KMS-11 (cell line): ENCODE measurements at regions not wholly inside any gene's neighbourhood (a gene's known extent, or its start where the extent isn't known, plus 50 kb on each side); places are given as distances from the start of the nearest gene placed in this dataset.

Source experiments
- H2AFZ ChIP-seq: fragments of 200-600 bp; sonication (generic); 2 replicates; pipeline ENCODE4 v1.6.1; 2016; ENCODE audit warnings: antibody characterized with exemption, mixed run types, low read depth
- H3K27ac ChIP-seq: fragments of 200-600 bp; sonication (generic); 2 replicates; pipeline ENCODE4 v1.6.1; 2016; ENCODE audit warnings: mild to moderate bottlenecking, mixed run types
- H3K27me3 ChIP-seq: fragments of 200-600 bp; sonication (generic); 2 replicates; pipeline ENCODE4 v1.6.1; 2017; ENCODE audit warnings: mild to moderate bottlenecking, low read depth, mixed run types, moderate library complexity; ENCODE audit not compliant: insufficient read depth
- H3K36me3 ChIP-seq: fragments of 200-600 bp; sonication (generic); 2 replicates; pipeline ENCODE4 v1.6.1; 2017; ENCODE audit warnings: mild to moderate bottlenecking, mixed run types; ENCODE audit not compliant: insufficient read depth
- H3K4me1 ChIP-seq: fragments of 200-600 bp; sonication (generic); 2 replicates; pipeline ENCODE4 v1.6.1; 2016; ENCODE audit warnings: mild to moderate bottlenecking, low read depth, mixed run types; ENCODE audit not compliant: poor library complexity, severe bottlenecking
- H3K4me2 ChIP-seq: fragments of 200-600 bp; sonication (generic); 2 replicates; pipeline ENCODE4 v1.7.0; 2016; ENCODE audit warnings: mild to moderate bottlenecking, mixed run types
- H3K4me3 ChIP-seq: fragments of 200-600 bp; sonication (generic); IDR thresholded peaks from 2 replicates; pipeline ENCODE4 v1.6.1; 2017; ENCODE audit warnings: low read depth, low read length, mixed read lengths; ENCODE audit not compliant: insufficient read depth
- H3K79me2 ChIP-seq: fragments of 200-600 bp; sonication (generic); 2 replicates; pipeline ENCODE4 v1.6.1; 2016; ENCODE audit warnings: low read depth, mixed run types; ENCODE audit not compliant: insufficient read depth
- H3K9ac ChIP-seq: fragments of 200-600 bp; sonication (generic); 2 replicates; pipeline ENCODE4 v1.6.1; 2016; ENCODE audit warnings: mild to moderate bottlenecking, mixed run types
- H4K20me1 ChIP-seq: fragments of 200-600 bp; sonication (generic); 2 replicates; pipeline ENCODE4 v1.6.1; 2016; ENCODE audit warnings: mild to moderate bottlenecking, mixed run types; ENCODE audit not compliant: insufficient read depth
- TF ChIP-seq, protein P1 (sequence below): fragments of 200-600 bp; sonication (generic); conservative IDR thresholded peaks from 2 replicates; pipeline ENCODE4 v1.6.1; 2017; ENCODE audit warnings: low read depth, mild to moderate bottlenecking, antibody characterized with exemption, low read length, moderate library complexity, mixed read lengths

- Histone ChIP-seq H3K4me3 (no peak overlapping the region), H3K79me2 (no peaks in the 10 kb centered on the region), H3K27ac (peak overlapping the region; percentile 41), H3K27me3 (no peaks in the 10 kb centered on the region), H3K36me3 (no peaks in the 10 kb centered on the region), H3K9ac (no peak overlapping the region), H3K4me2 (peak overlapping the region; percentile 74), H2AFZ (peak overlapping the region; percentile 18; the same call in 1 of the 2 replicates), H3K4me1 (peaks cover 46% of the 10 kb centered on the region), H4K20me1 (no peaks in the 10 kb centered on the region)
- TF ChIP-seq, protein P1, sequence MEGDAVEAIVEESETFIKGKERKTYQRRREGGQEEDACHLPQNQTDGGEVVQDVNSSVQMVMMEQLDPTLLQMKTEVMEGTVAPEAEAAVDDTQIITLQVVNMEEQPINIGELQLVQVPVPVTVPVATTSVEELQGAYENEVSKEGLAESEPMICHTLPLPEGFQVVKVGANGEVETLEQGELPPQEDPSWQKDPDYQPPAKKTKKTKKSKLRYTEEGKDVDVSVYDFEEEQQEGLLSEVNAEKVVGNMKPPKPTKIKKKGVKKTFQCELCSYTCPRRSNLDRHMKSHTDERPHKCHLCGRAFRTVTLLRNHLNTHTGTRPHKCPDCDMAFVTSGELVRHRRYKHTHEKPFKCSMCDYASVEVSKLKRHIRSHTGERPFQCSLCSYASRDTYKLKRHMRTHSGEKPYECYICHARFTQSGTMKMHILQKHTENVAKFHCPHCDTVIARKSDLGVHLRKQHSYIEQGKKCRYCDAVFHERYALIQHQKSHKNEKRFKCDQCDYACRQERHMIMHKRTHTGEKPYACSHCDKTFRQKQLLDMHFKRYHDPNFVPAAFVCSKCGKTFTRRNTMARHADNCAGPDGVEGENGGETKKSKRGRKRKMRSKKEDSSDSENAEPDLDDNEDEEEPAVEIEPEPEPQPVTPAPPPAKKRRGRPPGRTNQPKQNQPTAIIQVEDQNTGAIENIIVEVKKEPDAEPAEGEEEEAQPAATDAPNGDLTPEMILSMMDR, result no peak
Observed at GRCh38 chr18:60555625-60556024, 183.1 kb upstream of the MC4R start.

DNA sequence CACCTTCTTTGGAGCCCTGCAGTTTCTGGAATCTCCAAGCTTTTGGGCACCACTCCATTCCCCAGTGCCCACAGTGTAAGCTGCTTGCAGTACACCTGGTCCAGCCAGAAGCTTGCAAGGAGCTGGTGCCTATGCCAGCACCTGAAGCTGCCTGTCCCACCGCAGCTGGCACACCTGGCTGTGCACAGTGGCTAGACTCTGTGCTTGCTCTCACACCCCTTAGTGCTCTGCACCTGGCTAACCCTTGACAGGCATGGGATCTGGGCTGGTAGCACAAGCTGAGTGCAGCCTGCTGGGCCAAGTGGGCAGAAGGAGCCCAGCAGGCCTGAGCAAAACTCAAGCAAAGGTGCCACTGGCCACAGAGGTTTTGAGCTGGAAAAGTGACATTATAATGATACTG, 183.8 kb upstream of the MC4R start:
- TF ChIP-seq, protein P1, result no peak
- Histone ChIP-seq H3K4me1 (peaks cover 39% of the 10 kb centered on the region), H3K9ac (no peak overlapping the region)

GRCh38 chr18:60560071-60560470, 187.5 kb upstream of the MC4R start:
- H3K27ac ChIP-seq, result no peak overlapping the region
- H4K20me1 ChIP-seq, result no peaks in the 10 kb centered on the region
- no peaks in the 10 kb centered on the region for H3K36me3 ChIP-seq
- no peak overlapping the region for H3K4me2 ChIP-seq
- H3K9ac ChIP-seq, result no peak overlapping the region
- no peaks in the 10 kb centered on the region for H3K79me2 ChIP-seq
- no peak overlapping the region for H2AFZ ChIP-seq
- TF ChIP-seq, protein P1, result no peak
- no peaks in the 10 kb centered on the region for H3K27me3 ChIP-seq
- H3K4me3 ChIP-seq, result no peak overlapping the region
- H3K4me1 ChIP-seq, result peaks cover 25% of the 10 kb centered on the region

More for the DNA sequence above, 183.8 kb upstream of the MC4R start:
- Histone ChIP-seq H4K20me1 (no peaks in the 10 kb centered on the region), H3K4me3 (no peak overlapping the region), H3K36me3 (no peaks in the 10 kb centered on the region), H3K4me2 (0 out of 2 replicates have a peak overlapping the region, but pooled peaks have one; percentile 74), H2AFZ (no peak overlapping the region), H3K79me2 (no peaks in the 10 kb centered on the region), H3K27ac (no peak overlapping the region), H3K27me3 (no peaks in the 10 kb centered on the region)

GRCh38 chr18:60563082-60563481, 190.5 kb upstream of the MC4R start:
- H3K27ac ChIP-seq, result no peak overlapping the region
- H3K36me3 ChIP-seq, result no peaks in the 10 kb centered on the region
- TF ChIP-seq, protein P1, result no peak
- no peak overlapping the region for H3K4me3 ChIP-seq
- H3K4me1 ChIP-seq, result peaks cover 11% of the 10 kb centered on the region
- no peak overlapping the region for H3K9ac ChIP-seq
- H4K20me1 ChIP-seq, result no peaks in the 10 kb centered on the region
- H2AFZ ChIP-seq, result no peak overlapping the region
- no peak overlapping the region for H3K4me2 ChIP-seq
- no peaks in the 10 kb centered on the region for H3K27me3 ChIP-seq
- no peaks in the 10 kb centered on the region for H3K79me2 ChIP-seq
